SK-N-SH (cell line): ENCODE measurements at regions not wholly inside any gene's neighbourhood (a gene's known extent, or its start where the extent isn't known, plus 50 kb on each side); places are given as distances from the start of the nearest gene placed in this dataset.

Source experiments
- CTCF ChIA-PET: fragments of 300-600, 350-600 bp; formaldehyde crosslinking; extraction: SDS; loops from one replicate; lab custom pipeline; 2021; lab: Yijun Ruan, JAX
- POLR2A ChIA-PET: fragments of 350-600 bp; sonication (Branson Sonifier 250); formaldehyde crosslinking; extraction: SDS; loops from one replicate; lab custom pipeline; 2020; ENCODE audit warnings: antibody characterized with exemption, inconsistent platforms; lab: Yijun Ruan, JAX
- DNase-seq: peaks from one replicate; pipeline ENCODE4 v3.0.0; 2012
- H2AFZ ChIP-seq: fragments of 200-600 bp; sonication (generic); 2 replicates; pipeline ENCODE4 v1.8.1; 2016; ENCODE audit warnings: antibody characterized with exemption, mild to moderate bottlenecking, low read depth
- H3F3A ChIP-seq: fragments of 200-600 bp; sonication (generic); replicated peaks from 2 replicates; pipeline ENCODE3; 2016; ENCODE audit warnings: antibody characterized with exemption, mild to moderate bottlenecking; ENCODE audit not compliant: insufficient read depth
- H3K27ac ChIP-seq, 2 experiments: fragments of 200-500 bp in 1 of 2; fragments of 200-600 bp in 1 of 2; sonication (Bioruptor generic) in 1 of 2; sonication (generic), shearing (Covaris generic) in 1 of 2; 2 replicates each; pipeline versions ENCODE4 v1.5.1 to v1.6.1; 2014 to 2016; ENCODE audit warnings: low read depth in 2 of 2, inconsistent platforms in 1 of 2, low read length in 1 of 2, mild to moderate bottlenecking in 1 of 2, mixed read lengths in 1 of 2
- H3K27me3 ChIP-seq: fragments of 200-600 bp; sonication (generic), shearing (Covaris generic); 2 replicates; pipeline ENCODE4 v1.6.1; 2016; ENCODE audit warnings: mixed run types; ENCODE audit not compliant: insufficient read depth
- H3K36me3 ChIP-seq, 2 experiments: fragments of 200-500 bp in 1 of 2; fragments of 200-600 bp in 1 of 2; sonication (Bioruptor generic) in 1 of 2; sonication (generic) in 1 of 2; replicated peaks in 1 of 2; 2 replicates each; pipeline versions ENCODE3 to v1.5.1; 2014 to 2016; ENCODE audit warnings: low read length in 1 of 2, mild to moderate bottlenecking in 1 of 2; ENCODE audit not compliant: insufficient read depth in 2 of 2, control insufficient read depth in 1 of 2
- H3K4me1 ChIP-seq, 2 experiments: fragments of 200-500 bp in 1 of 2; fragments of 200-600 bp in 1 of 2; sonication (Bioruptor generic) in 1 of 2; sonication (generic), shearing (Covaris generic) in 1 of 2; 2 replicates each; pipeline versions ENCODE4 v1.5.1 to v1.6.1; 2014 to 2016; ENCODE audit warnings: low read depth in 1 of 2, low read length in 1 of 2, mixed run types in 1 of 2; ENCODE audit not compliant: insufficient read depth in 2 of 2, control insufficient read depth in 1 of 2
- H3K4me2 ChIP-seq: fragments of 200-600 bp; sonication (generic), shearing (Covaris generic); 2 replicates; pipeline ENCODE4 v1.6.1; 2017; ENCODE audit warnings: mixed run types
- H3K4me3 ChIP-seq, 2 experiments: fragments of 200-500 bp in 1 of 2; fragments of 200-600 bp in 1 of 2; sonication (Bioruptor generic) in 1 of 2; sonication (generic), shearing (Covaris generic) in 1 of 2; 2 replicates each; pipeline versions ENCODE4 v1.5.1 to v1.8.1; 2014 to 2016; ENCODE audit warnings: low read depth in 2 of 2, inconsistent platforms in 1 of 2, low read length in 1 of 2, mild to moderate bottlenecking in 1 of 2, mixed read lengths in 1 of 2, moderate library complexity in 1 of 2
- H3K79me2 ChIP-seq: fragments of 200-600 bp; sonication (generic); 2 replicates; pipeline ENCODE4 v1.8.1; 2017; ENCODE audit warnings: mild to moderate bottlenecking; ENCODE audit not compliant: insufficient read depth
- H3K9ac ChIP-seq: fragments of 200-600 bp; sonication (generic); 2 replicates; pipeline ENCODE4 v1.6.1; 2017; ENCODE audit warnings: mixed run types
- H3K9me2 ChIP-seq: fragments of 200-600 bp; sonication (generic); 2 replicates; pipeline ENCODE4 v1.6.1; 2017; ENCODE audit warnings: mixed run types
- H3K9me3 ChIP-seq: fragments of 200-600 bp; sonication (generic); 2 replicates; pipeline ENCODE4 v1.6.1; 2017; ENCODE audit warnings: mixed run types, mild to moderate bottlenecking, moderate library complexity
- H4K20me1 ChIP-seq: fragments of 200-600 bp; sonication (generic); 2 replicates; pipeline ENCODE4 v1.6.1; 2017; ENCODE audit warnings: mild to moderate bottlenecking, mixed run types; ENCODE audit not compliant: insufficient read depth
- CTCF ChIP-seq: fragments of 200-600 bp; sonication (generic); IDR thresholded peaks from 2 replicates; pipeline ENCODE4 v1.6.1; 2017; ENCODE audit warnings: antibody characterized with exemption, mild to moderate bottlenecking, moderate library complexity
- EZH2phosphoT487 ChIP-seq: fragments of 200-600 bp; sonication (generic); IDR thresholded peaks from 2 replicates; pipeline ENCODE4 v1.6.1; 2017; ENCODE audit warnings: low read depth, mixed run types, mild to moderate bottlenecking, antibody characterized with exemption, moderate library complexity, borderline replicate concordance
- FOXM1 ChIP-seq: IDR thresholded peaks from 2 replicates; pipeline ENCODE4 v1.4.0; 2012; ENCODE audit warnings: low read depth, mild to moderate bottlenecking
- GATA2 ChIP-seq: sonication (generic); formaldehyde crosslinking; IDR thresholded peaks from 2 replicates; pipeline ENCODE4 v1.5.0; 2020; ENCODE audit warnings: mild to moderate bottlenecking, missing genetic modification reagents
- IRF3 ChIP-seq: fragments of 150-350 bp; IDR thresholded peaks from 2 replicates; pipeline ENCODE4 v1.6.1; 2016; ENCODE audit warnings: mild to moderate bottlenecking, low read depth, low read length
- JUND ChIP-seq: IDR thresholded peaks from 2 replicates; pipeline ENCODE4 v1.4.0; 2012
- MAX ChIP-seq: IDR thresholded peaks from 2 replicates; pipeline ENCODE4 v1.4.0; 2012; ENCODE audit warnings: low read depth
- MXI1 ChIP-seq: IDR thresholded peaks from 2 replicates; pipeline ENCODE4 v1.6.1; 2012; ENCODE audit warnings: mild to moderate bottlenecking, low read depth, low read length, improper control_type of control experiment
- NFIC ChIP-seq: IDR thresholded peaks from 2 replicates; pipeline ENCODE4 v1.4.0; 2012; ENCODE audit warnings: borderline replicate concordance
- PBX3 ChIP-seq: IDR thresholded peaks from 2 replicates; pipeline ENCODE4; 2012
- POLR2AphosphoS5 ChIP-seq: IDR thresholded peaks from 2 replicates; pipeline ENCODE4 v1.6.1; 2012; ENCODE audit warnings: low read depth, low read length
- REST ChIP-seq: IDR thresholded peaks from 2 replicates; pipeline ENCODE4 v1.6.1; 2012; ENCODE audit warnings: mild to moderate bottlenecking, low read depth, low read length, moderate library complexity
- RFX5 ChIP-seq: IDR thresholded peaks from 2 replicates; pipeline ENCODE4 v1.6.1; 2012; ENCODE audit warnings: mild to moderate bottlenecking, improper control_type of control experiment, low read length
- SMC3 ChIP-seq: IDR thresholded peaks from 2 replicates; pipeline ENCODE4 v1.6.1; 2012; ENCODE audit warnings: low read depth, low read length, improper control_type of control experiment
- TAF1 ChIP-seq: IDR thresholded peaks from 2 replicates; pipeline ENCODE4 v1.6.1; 2012; ENCODE audit warnings: low read depth, mild to moderate bottlenecking, low read length, moderate library complexity, borderline replicate concordance
- YY1 ChIP-seq: IDR thresholded peaks from 2 replicates; pipeline ENCODE4 v1.4.0; 2012; ENCODE audit warnings: low read depth, mild to moderate bottlenecking
- WGBS: methylation state at CpG from one replicate; pipeline ENCODE4 v1.1.6; 2017; ENCODE audit warnings: low lambda C conversion rate; 5-methylcytosine and 5-hydroxymethylcytosine counted together
- TF ChIP-seq, protein P1 (sequence below): IDR thresholded peaks from 2 replicates; pipeline ENCODE4 v1.4.0; 2012; ENCODE audit warnings: low read depth, borderline replicate concordance

DNA sequence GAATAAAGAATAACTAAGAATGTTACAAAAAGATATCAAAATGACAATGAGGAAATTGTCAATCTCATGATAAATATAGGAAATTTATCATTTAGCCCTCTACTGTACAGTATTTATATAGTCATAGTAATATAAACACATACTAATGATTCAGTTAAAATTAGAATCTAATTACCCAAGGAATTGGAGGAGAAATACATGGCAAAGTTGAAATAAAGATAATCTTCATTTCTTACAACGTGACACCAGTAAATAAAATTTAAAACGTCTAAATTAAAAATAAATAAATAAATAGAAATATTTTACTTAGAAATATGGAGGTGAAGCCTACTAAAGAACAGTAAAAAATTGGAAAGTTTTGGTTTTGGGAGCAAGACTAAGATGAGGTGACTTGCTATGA lies 2163.1 kb upstream of the PCDH20 start (continued):
- TF ChIP-seq REST, result no peak
- TF ChIP-seq JUND, result no peak
- TF ChIP-seq RFX5, result no peak
- no peak for TF ChIP-seq EZH2phosphoT487
- TF ChIP-seq SMC3, result no peak
- no peak for TF ChIP-seq NFIC
- no peak for TF ChIP-seq TAF1

DNA sequence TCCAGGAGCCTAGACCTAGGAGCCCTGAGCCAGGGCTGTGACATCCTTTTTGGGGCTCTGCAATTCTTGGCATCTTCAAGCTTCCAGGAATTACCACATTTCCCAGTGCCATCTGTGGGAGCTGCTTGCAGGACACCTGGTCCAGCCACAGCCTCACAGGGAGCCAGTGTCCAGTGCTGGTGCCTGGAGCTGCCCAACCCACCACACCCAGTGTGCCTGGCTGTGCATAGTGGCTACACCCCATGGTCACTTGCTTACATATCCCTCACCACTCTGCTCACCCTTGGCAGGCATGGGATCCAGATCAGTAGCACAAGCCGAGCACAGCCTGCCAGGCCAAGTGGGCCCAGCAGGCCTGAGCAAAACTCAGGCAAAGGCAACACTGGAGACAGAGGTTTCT lies 2151.4 kb upstream of the PCDH20 start:
- H3K27me3 ChIP-seq, result no peaks in the 10 kb centered on the region
- H3K79me2 ChIP-seq, result no peaks in the 10 kb centered on the region
- TF ChIP-seq PBX3 (no peak), SMC3 (no peak), GATA2 (no peak), FOXM1 (no peak), YY1 (no peak), IRF3 (no peak), CTCF (no peak), NFIC (no peak), MXI1 (no peak), MAX (no peak), POLR2AphosphoS5 (no peak)
- TF ChIP-seq, protein P1, sequence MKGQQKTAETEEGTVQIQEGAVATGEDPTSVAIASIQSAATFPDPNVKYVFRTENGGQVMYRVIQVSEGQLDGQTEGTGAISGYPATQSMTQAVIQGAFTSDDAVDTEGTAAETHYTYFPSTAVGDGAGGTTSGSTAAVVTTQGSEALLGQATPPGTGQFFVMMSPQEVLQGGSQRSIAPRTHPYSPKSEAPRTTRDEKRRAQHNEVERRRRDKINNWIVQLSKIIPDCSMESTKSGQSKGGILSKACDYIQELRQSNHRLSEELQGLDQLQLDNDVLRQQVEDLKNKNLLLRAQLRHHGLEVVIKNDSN, result no peak
- no peaks in the 10 kb centered on the region for H4K20me1 ChIP-seq
- WGBS, result 40% methylated on average over 1 of the region's 1 CpG
- H3K9me2 ChIP-seq, result no peaks in the 10 kb centered on the region
- no peak overlapping the region for H3K27ac ChIP-seq
- H3K9me3 ChIP-seq, result no peaks in the 10 kb centered on the region
- ChIA-PET POLR2A (no interaction called here), CTCF (no interaction called here)
- DNase-seq, result no peak
- no peaks in the 10 kb centered on the region for H3F3A ChIP-seq
- H3K36me3 ChIP-seq, result no peaks in the 10 kb centered on the region
- H2AFZ ChIP-seq, result no peak overlapping the region
- H3K4me2 ChIP-seq, result no peak overlapping the region
- H3K9ac ChIP-seq, result no peak overlapping the region
- H3K4me1 ChIP-seq, result no peaks in the 10 kb centered on the region
- no peak overlapping the region for H3K4me3 ChIP-seq
